Sigmoid colon (tissue), 4 donors: ENCODE measurements at regions not wholly inside any gene's neighbourhood (a gene's known extent, or its start where the extent isn't known, plus 50 kb on each side); places are given as distances from the start of the nearest gene placed in this dataset.

Experiments
- EP300 ChIP-seq, 4 donors: sonication (generic); formaldehyde crosslinking; IDR thresholded peaks; one replicate each; pipeline ENCODE4 v1.6.1; 2017; ENCODE audit warnings: antibody characterized with exemption in 4 of 4
- POLR2A ChIP-seq, 2 donors: fragments of 450-650 bp; IDR thresholded peaks; one replicate each; pipeline ENCODE4 v1.6.1; 2016; ENCODE audit warnings: antibody characterized with exemption in 2 of 2, mild to moderate bottlenecking in 2 of 2, moderate library complexity in 2 of 2
- TF ChIP-seq, protein P1 (sequence below), 4 experiments: fragments of 450-650 bp in 3 of 4; fragments of 200-600 bp in 1 of 4; IDR thresholded peaks; one replicate each; pipeline ENCODE4 v1.5.1; 2016 to 2019; ENCODE audit warnings: antibody characterized with exemption in 4 of 4, mild to moderate bottlenecking in 3 of 4, moderate library complexity in 2 of 4

DNA sequence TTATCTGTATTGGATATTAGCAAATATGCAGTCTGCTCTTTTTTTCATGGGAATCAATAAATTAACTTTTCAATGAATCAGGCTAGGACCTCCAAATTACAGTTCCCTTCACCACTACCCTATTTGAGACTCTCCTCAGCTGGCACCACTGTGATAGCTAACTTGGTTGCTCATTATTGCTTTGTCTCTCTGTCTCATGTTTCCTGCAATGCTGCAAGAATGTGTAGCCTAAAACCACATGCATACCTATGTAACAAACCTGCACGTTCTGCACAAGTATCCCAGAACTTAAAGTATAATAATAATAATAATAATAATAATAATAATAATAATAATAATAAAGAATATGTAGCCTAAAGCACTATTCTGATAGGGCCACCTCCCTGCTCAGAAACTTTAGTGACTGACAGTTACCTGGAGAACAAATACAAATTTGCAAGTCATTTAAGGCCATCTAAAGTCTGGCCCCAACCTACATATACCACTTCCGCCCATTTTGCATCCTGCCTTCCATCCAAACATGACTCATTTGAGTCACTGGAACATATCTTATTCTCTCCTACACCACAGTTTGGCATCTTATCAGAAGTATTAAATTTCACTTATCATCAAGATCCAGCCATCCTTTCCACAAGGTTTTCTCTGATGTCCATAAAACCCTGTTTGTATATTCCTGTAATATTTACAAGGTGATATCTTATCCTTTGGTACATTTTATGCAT is 215.1 kb downstream of the LRRK2 start:
- TF ChIP-seq POLR2A (IDR thresholded peaks at IDR 0.05) (no peak), EP300 (IDR thresholded peaks at IDR 0.05) (no peak)
- TF ChIP-seq, protein P1, sequence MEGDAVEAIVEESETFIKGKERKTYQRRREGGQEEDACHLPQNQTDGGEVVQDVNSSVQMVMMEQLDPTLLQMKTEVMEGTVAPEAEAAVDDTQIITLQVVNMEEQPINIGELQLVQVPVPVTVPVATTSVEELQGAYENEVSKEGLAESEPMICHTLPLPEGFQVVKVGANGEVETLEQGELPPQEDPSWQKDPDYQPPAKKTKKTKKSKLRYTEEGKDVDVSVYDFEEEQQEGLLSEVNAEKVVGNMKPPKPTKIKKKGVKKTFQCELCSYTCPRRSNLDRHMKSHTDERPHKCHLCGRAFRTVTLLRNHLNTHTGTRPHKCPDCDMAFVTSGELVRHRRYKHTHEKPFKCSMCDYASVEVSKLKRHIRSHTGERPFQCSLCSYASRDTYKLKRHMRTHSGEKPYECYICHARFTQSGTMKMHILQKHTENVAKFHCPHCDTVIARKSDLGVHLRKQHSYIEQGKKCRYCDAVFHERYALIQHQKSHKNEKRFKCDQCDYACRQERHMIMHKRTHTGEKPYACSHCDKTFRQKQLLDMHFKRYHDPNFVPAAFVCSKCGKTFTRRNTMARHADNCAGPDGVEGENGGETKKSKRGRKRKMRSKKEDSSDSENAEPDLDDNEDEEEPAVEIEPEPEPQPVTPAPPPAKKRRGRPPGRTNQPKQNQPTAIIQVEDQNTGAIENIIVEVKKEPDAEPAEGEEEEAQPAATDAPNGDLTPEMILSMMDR (IDR thresholded peaks at IDR 0.05) = no peak
